ENCODE measurements at regions not wholly inside any gene's neighbourhood (a gene's known extent, or its start where the extent isn't known, plus 50 kb on each side); places are given as distances from the start of the nearest gene placed in this dataset.

DNA sequence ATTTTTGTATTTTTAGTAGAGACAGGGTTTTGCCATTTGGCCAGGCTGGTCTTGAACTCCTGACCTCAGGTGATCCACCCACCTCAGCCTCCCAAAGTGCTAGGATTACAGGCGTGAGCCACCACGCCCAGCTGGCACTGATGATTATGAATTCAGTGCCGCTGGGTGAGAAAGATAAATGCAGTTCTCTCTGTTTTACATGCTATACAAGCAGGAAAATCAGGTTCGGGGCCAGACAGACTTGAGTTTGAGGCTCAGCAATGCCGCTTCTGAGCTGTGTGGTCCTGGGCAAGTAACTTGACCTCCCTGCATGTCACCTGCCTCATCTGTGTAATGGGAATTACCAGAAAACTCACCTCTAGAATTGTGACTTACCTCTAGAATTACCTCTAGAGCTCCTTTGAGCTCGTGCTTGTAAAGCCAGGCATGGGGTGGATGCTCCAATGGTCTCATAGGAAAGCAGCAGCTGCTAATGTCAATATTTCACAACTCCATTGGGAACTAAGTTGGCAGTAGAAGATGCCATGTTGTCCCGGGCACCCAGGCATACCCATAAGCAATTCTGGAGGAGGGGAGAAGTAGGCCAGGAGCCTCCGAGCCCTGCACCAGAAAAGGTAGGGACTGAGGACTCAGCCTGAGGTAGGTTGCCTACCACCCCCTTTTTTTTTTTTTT lies 119.8 kb upstream of the SLC25A33 start:
- no peak for DNase-seq

DNA sequence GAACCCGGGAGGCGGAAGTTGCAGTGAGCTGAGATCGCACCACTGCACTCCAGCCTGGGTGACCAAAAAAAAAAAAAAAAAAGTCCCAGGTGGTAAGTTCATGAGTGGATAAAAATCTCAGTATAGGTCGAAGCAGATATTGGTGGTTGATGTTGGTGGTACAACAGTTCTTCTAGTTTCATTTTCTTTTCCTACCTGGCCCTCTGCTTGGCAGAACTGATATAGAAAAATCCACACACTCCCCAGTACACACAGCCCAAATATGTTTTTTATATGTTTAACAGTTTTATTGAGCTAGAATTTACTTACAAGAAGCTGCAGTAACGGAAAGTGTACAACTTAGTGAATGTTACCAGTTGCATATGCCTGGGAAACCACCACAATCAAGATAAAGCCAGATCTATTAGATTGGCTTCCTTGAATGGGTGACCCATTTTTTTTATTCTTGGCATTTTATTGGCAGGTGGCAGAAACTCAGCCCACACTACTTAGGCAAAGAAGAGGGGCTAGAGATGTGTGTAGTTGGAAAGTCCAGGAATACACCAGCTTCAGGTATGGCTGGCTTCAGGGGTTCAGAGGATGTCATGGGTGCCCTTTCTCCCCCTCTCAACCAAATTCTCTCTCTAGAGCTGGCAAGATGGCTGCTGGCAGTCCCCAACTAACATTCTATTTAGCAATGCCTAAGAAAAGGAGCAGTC lies 118.3 kb upstream of the SLC25A33 start:
- no peak for DNase-seq

GRCh38 chr1:9421533-9421873 lies 117.8 kb upstream of the SLC25A33 start:
- no peak for DNase-seq

DNA sequence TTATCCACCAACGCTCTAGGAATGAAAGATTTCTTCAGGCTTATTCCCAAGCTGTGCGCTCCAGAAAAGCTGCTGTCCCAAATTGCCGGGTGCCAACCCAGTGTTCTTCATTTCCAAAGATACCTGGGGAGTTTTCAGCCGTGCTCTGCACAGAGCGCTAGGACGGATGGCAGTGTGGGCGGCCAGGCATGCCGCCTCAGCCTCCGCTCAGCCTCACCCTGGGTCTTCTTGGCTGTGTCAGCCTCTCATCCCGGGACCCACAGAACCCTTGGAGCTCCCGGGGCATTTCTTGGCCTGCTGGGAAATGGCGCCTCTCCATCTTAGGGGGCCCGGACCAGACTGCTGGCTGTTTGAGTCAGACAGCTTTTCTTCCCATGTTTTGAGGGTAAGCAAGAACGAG lies 116.9 kb upstream of the SLC25A33 start:
- DNase-seq, result no peak

DNA sequence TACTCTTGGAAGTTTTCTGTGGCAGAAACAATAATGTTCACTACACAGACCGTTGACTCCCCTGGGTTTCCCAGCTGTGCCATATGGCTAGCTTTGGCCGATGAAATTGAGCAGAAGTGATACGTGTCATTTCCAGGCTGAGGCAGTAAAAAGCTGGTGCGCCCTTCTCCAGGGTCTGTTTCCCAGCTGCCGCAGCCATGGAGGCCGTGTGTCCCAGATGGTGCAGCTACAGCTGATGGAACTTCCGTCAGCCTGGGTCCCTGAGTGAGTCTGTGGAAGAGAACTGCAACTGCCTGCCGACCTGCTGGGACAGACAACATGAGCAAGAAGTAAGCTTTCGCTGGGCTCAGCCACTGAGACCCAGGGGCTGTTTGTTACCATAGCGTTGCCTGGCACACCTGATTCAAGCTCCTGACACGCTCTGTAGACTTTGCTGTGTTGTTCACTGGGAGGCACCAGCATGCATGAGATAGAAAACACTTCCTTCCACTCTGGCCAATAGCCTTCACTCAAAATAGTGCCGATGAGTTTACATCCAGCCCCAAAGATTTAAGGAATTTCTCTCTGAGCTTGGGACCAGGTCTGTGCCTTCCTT lies 116.3 kb upstream of the SLC25A33 start:
- DNase-seq, result no peak

GRCh38 chr1:9424261-9424660 lies 115.0 kb upstream of the SLC25A33 start:
- DNase-seq, result no peak

DNA sequence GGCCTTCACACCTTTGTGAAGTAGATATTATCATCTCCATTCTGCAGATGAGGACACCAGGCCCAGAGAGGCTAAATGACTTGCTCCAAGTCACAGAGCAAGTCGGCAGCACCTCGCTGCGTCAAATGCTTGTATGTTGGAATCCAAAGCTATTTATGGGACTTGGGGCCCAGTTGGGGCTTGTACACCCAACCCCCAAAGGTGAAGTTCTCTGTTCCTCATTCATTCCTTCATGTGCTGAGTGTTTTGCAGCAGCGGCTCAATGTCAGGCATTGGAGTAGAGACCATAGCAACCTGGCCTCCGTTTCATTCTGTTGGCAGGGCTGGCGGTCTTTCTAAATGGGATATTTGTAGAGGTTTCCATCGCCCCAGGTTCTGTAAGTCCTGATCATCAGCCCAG lies 113.4 kb upstream of the SLC25A33 start:
- DNase-seq, result no peak

DNA sequence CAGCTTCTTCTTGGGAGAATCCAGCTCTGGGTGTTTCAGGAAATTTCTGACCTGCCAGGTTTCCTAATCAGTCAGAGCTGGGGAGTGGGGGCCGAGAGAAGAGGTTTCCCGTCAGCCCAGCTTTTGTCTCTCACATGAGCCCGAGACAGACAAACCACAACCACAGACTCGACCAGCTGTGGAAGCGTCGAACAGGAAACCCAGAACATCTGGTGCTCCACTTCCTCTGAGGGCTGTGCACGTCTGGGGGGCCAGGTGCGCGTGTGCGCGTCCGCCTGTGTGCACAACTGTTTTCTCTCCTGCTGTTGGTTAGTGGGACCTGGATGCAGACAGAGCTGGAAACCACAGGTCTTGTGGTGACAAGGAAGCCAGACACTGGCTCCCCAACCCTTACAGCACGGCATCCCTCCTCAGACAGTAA lies 113.0 kb upstream of the SLC25A33 start:
- DNase-seq, result peak in 2 of 56 donors; percentile 5 to 40

GRCh38 chr1:9427388-9427787 lies 111.9 kb upstream of the SLC25A33 start:
- DNase-seq, result no peak

DNA sequence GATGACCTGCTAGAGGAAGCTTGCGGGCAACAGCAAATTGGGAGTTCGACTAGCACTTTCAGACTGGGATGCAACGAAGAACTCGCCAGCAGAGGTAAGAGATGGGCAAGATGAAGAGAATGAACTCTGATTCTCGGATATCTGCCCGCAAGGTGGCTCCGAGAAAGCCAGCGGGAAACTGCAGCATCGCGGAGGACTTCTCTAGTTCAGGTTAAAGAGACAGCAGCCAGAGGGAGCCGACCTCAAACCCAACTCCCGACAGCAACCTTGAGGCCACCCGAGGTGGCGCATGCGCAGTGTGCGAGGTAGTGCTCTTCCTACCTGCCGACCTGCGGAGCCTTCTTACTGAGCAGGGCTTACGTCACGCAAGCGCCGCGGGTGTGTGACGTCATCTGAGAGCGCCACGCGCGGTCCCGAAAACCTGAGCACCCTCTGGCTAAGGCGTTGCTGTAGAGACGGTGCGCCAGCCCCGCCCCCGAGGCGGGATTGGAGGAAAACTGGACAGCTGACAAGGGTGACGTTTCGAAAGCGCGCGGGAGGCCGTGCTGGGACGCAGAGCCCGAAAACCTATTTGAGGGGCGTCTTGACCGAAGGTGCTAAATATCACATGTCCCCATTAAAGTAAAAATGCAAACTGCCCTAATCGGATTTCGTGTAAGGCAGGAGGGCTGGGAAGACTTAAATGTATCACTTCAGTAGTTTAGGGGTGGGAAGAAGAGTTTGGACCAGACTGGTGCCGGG lies 110.5 kb upstream of the SLC25A33 start:
- peak; percentile 90 to 100 (median 97) for DNase-seq

DNA sequence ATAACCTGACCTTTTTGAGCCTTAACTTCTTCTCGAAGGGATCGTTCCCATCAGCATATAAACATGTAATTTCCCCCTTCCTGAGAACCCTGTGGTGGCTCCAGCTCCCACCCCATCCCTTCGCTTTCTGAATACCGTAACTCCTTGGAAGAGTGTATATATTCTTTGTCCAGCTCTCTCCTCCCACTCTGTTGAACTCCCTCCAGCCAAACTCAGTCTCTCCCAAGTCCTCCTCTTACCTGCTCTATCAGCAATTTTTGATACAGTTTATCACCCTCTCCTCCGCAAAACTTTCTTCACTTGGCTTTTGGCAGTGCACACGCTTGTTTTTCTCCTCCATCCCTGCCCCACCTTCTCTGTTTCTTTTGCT lies 109.9 kb upstream of the SLC25A33 start:
- no peak for DNase-seq

DNA sequence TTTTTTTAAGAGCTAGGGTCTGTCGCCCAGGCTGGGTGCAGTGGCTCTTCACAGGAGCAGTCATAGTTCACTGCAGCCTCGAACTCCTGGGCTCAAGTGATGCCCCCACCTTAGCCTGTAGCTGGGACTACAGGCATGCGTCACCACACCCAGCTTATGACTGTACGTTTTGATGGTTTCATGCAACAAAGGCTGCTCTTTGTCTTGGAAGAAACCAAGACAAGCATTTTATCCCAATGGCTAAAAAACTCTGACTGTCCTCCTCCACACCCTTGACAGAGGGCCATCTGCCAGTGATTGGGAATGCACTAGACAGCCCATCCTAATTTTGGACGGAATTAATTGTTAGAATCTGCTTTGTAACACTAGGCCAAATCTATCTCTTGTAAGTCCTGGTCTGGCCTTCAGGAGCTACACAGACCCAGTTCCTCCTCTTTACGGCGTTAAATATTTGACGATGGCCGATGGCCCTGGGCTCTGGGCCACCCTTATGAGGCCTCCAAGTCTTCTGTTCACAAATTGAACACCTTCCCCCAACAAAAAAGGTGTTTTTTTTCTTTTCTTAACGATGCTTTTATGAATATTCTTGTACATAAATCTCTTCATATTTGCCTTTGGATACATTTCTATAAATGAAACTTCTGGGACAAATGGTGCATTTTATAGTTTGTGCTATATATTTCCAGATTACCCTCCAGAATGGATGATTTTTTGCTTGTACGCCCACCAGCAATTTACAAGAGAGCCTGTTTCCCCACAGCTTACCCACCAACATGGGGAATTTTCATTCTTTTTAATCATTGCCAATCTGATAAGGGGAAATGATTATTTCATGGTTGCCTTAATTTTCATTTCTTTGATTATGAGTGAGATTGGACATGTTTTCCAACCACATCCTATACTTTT lies 104.8 kb upstream of the SLC25A33 start:
- DNase-seq, result no peak

GRCh38 chr1:9435153-9435636 lies 104.1 kb upstream of the SLC25A33 start:
- DNase-seq, result no peak

DNA sequence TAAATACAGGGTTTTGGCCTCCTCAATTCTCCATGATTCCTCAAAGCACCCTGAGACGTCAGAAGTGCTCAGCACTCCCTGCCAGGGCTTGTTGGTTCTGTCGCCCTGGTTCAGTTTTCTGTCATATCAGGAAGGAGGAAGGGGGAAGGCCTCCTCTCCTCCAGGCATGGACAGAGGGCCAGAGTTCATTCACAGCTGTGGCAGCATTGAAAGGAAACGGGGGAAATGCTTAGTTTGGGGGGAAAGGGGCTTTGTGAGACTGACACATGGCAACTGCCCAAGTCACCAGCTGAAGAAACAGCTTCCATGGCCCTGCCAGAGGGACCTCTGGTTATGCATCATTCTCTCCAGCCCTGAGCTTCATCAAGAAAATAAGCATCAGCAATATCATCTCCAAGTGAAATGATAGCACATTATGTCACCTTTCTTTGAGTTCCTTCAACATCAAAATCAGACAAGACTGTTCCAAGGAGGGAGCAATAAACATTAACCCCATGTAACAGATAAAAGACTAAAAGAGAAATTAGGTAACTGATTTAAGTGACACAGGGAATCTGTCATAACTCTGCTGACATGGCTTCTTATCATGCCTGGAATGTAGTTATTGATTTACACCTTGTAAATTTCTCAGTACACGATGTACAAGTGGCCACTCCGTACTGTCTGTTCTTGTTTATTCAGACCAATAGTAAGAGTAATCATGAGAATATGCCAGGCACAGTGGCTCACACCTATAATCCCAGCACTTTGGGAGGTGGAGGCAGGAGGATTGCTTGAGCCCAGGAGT lies 103.2 kb upstream of the SLC25A33 start:
- no peak for DNase-seq

DNA sequence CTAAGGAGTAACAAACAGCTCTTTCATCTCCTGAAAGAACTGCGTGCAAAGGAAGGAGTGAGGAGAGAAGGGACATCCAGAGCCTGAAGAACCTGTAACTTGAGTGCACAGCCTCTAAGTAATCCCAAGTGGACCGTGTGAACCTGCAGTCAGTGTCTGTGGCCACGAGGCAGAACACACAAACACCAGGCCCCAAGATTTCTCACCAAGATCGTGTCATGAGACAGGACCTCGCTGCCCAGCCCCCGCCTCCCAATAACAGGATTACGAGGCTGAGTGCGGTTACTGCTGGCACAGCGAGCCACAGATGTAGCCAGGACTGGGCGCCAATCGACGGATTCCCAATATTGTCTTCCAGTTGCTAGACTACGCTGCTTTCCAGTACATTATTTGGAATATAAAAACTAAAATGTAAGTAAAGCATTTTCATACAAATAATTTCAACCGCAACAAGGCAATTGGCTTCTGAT lies 101.3 kb upstream of the SLC25A33 start:
- DNase-seq, result peak in 53 of 56 donors; percentile 12 to 75 (median 44)

GRCh38 chr1:9438431-9439073 lies 100.7 kb upstream of the SLC25A33 start:
- peak in 47 of 56 donors; percentile 6 to 74 (median 47) for DNase-seq

DNA sequence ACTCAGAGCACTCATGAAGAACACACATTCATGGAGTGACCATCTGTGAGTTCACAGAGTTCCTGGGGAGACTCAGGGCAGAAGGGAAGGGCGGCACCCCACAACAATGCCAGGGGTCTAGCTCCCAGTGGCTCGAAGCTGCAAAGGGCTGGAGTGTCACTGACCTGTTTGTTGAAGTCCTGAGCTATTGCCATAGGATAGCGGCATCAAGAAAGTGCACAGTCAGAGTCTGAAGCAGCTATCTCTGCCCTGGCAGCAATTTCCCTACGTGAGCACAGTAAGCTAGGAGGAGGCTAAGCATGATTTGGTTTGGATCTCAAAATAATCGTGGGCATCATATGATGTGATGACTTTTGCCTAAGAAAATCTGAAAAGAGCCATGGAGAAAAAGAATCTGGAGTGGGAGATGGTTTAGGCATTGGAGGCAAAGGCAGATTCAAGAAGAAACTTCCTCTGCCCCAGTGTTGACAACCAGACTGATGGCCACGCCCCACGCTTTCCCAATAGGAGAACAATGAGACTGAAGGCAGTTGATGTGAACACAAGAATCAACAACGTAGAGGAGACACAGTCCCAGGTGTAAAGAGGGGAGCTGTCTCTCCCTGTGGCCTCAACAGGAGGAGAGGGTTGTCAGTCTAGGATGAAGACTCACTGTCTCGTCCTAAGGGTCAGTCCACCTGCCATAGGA lies 100.0 kb upstream of the SLC25A33 start:
- peak in 5 of 56 donors; percentile 16 to 50 (median 31) for DNase-seq

DNA sequence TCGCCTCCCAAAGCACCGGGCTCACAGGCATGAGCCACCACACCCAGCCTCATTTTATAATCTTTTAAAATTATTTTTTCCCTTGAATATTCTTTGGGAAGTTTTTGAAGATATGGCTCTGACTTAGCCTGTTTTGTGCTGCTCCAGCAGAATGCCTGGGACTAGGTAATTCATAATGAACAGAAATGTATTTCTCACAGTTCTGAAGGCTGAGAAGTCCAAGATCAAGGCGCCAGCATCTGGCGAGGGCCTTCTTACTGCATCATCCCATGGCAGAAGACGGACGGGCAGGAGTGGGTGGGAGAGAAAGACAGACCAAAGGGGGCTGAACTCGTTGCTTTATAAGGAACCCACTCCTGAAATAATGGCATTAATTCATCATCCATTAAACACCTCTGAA lies 99.0 kb upstream of the SLC25A33 start:
- no peak for DNase-seq

DNA sequence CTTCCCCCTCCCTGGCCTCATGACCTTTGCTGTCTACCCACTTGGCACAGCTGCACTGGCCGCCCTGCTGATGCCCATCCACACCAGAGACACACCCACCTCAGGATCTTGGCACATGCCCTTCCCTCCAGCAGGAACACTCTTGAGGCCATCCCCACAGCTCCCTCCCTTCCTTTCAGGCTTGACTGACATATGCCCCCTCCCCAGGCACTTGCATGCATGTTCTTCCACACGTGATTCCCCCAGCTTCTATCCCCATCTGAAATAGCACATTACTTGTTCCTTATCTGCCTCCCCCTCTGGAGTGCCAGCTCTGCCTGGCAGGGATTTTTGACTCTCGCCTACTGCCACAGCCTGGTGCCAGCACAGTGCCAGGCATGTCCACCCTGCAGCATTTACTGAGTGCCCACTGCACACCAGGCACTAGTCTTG lies 98.5 kb upstream of the SLC25A33 start:
- peak in 16 of 56 donors; percentile 6 to 58 (median 29) for DNase-seq
